H1 (cell line): ENCODE measurements at regions not wholly inside any gene's neighbourhood (a gene's known extent, or its start where the extent isn't known, plus 50 kb on each side); places are given as distances from the start of the nearest gene placed in this dataset.

Experiments
- CTCF ChIA-PET: fragments of 300-600 bp; sonication (Branson Sonifier 250); formaldehyde crosslinking; loops from one replicate; lab custom pipeline; 2021; ENCODE audit not compliant: partially characterized antibody; lab: Charles Lee
- POLR2A ChIA-PET: fragments of 300-600 bp; sonication (Branson Sonifier 250); formaldehyde crosslinking; loops from one replicate; lab custom pipeline; 2021; ENCODE audit warnings: inconsistent platforms; ENCODE audit not compliant: partially characterized antibody; lab: Charles Lee
- DNase-seq, 2 experiments: peaks; one replicate each; pipeline versions ENCODE4 v3.0.0 to v3.0.0-alpha.2; 2010 to 2022; ENCODE audit warnings: low spot score in 2 of 2, low read depth in 1 of 2, mixed read lengths in 1 of 2
- FAIRE-seq: peaks from 2 replicates; lab custom pipeline; 2011; peaks lifted over from hg19 to GRCh38; lab: Jason Lieb, UNC
- H2AFZ ChIP-seq: 2 replicates; pipeline ENCODE4 v1.8.1; 2012; ENCODE audit warnings: low read length, inconsistent platforms
- H2AK5ac ChIP-seq: 2 replicates; pipeline ENCODE4 v1.6.1; 2013; ENCODE audit warnings: low read depth, low read length
- H2BK120ac ChIP-seq: replicated peaks from 2 replicates; pipeline ENCODE3; 2013; ENCODE audit warnings: low read depth, low read length, inconsistent platforms
- H2BK12ac ChIP-seq: 2 replicates; pipeline ENCODE4 v1.6.1; 2013; ENCODE audit warnings: low read depth, low read length
- H2BK15ac ChIP-seq: 2 replicates; pipeline ENCODE4 v1.6.1; 2013; ENCODE audit warnings: low read length
- H2BK20ac ChIP-seq: 2 replicates; pipeline ENCODE4 v1.6.1; 2013; ENCODE audit warnings: low read length
- H2BK5ac ChIP-seq: 2 replicates; pipeline ENCODE4 v1.6.1; 2013; ENCODE audit warnings: low read depth, low read length
- H3K14ac ChIP-seq: 2 replicates; pipeline ENCODE4 v1.6.1; 2013; ENCODE audit warnings: inconsistent platforms; ENCODE audit not compliant: insufficient read length
- H3K18ac ChIP-seq: 2 replicates; pipeline ENCODE4 v1.6.1; 2013; ENCODE audit warnings: low read length; ENCODE audit errors: extremely low read depth
- H3K23ac ChIP-seq: 2 replicates; pipeline ENCODE4 v1.6.1; 2013; ENCODE audit warnings: inconsistent platforms; ENCODE audit not compliant: insufficient read length
- H3K23me2 ChIP-seq: 2 replicates; pipeline ENCODE4 v1.6.1; 2013; ENCODE audit warnings: low read depth, low read length
- H3K27ac ChIP-seq: 2 replicates; pipeline ENCODE4 v1.6.1; 2011; ENCODE audit warnings: low read depth, low read length, inconsistent platforms
- H3K27me3 ChIP-seq, 4 experiments: replicated peaks in 1 of 4; 1 replicate in 1 of 4; 2 replicates in 3 of 4; pipeline versions ENCODE4 v1.6.1 to v1.8.1; 2011 to 2013; ENCODE audit warnings: low read length in 3 of 4, mild to moderate bottlenecking in 3 of 4, inconsistent platforms in 2 of 4, mixed read lengths in 2 of 4, moderate library complexity in 1 of 4; ENCODE audit not compliant: control insufficient read depth in 3 of 4, insufficient read depth in 3 of 4; ENCODE audit errors: extremely low read depth in 1 of 4
- H3K36me3 ChIP-seq, 4 experiments: 2 replicates each; pipeline versions ENCODE4 v1.6.1 to v1.8.1; 2011 to 2013; ENCODE audit warnings: mild to moderate bottlenecking in 4 of 4, low read length in 3 of 4, moderate library complexity in 2 of 4, control low read depth in 1 of 4, inconsistent platforms in 1 of 4; ENCODE audit not compliant: insufficient read depth in 4 of 4, control insufficient read depth in 2 of 4
- H3K4ac ChIP-seq: replicated peaks from 2 replicates; pipeline ENCODE3; 2013; ENCODE audit warnings: low read length, low read depth, mixed read lengths, inconsistent platforms; ENCODE audit not compliant: insufficient read length
- H3K4me1 ChIP-seq, 4 experiments: replicated peaks in 1 of 4; 1 replicate in 1 of 4; 2 replicates in 3 of 4; pipeline versions ENCODE4 v1.6.1 to v1.8.1; 2011 to 2013; ENCODE audit warnings: low read length in 3 of 4, inconsistent platforms in 2 of 4, mixed read lengths in 1 of 4; ENCODE audit not compliant: insufficient read depth in 4 of 4, control insufficient read depth in 3 of 4
- H3K4me2 ChIP-seq, 2 experiments: 2 replicates each; pipeline versions ENCODE4 v1.6.1 to v1.8.1; 2011 to 2013; ENCODE audit warnings: low read depth in 2 of 2, low read length in 2 of 2, control low read depth in 1 of 2, inconsistent platforms in 1 of 2, mild to moderate bottlenecking in 1 of 2; ENCODE audit not compliant: insufficient read depth in 1 of 2
- H3K4me3 ChIP-seq, 4 experiments: fragments of 200-600, 300-600 bp in 1 of 4; sonication (generic), shearing (Covaris generic), sonication (Bioruptor Twin) in 1 of 4; 2 replicates each; pipeline versions ENCODE4 v1.5.1 to v1.8.1; 2011 to 2016; ENCODE audit warnings: low read length in 4 of 4, low read depth in 3 of 4, control low read depth in 2 of 4, inconsistent platforms in 2 of 4, mild to moderate bottlenecking in 2 of 4, mixed read lengths in 1 of 4, moderate library complexity in 1 of 4; ENCODE audit not compliant: insufficient read depth in 2 of 4; ENCODE audit errors: extremely low read depth in 1 of 4
- H3K56ac ChIP-seq: replicated peaks from 2 replicates; pipeline ENCODE3; 2013; ENCODE audit warnings: low read depth, mild to moderate bottlenecking, mixed read lengths, low read length, inconsistent platforms; ENCODE audit not compliant: insufficient read length
- H3K79me1 ChIP-seq: 2 replicates; pipeline ENCODE4 v1.6.1; 2013; ENCODE audit warnings: low read depth, low read length, control low read depth
- H3K79me2 ChIP-seq, 2 experiments: 2 replicates each; pipeline versions ENCODE4 v1.6.1 to v1.8.1; 2012 to 2013; ENCODE audit warnings: low read length in 2 of 2, mild to moderate bottlenecking in 2 of 2, inconsistent platforms in 1 of 2; ENCODE audit not compliant: insufficient read depth in 2 of 2, control insufficient read depth in 1 of 2
- H3K9ac ChIP-seq, 4 experiments: replicated peaks in 1 of 4; 1 replicate in 1 of 4; 2 replicates in 3 of 4; pipeline versions ENCODE4 v1.6.1 to v1.8.1; 2011 to 2013; ENCODE audit warnings: low read depth in 3 of 4, low read length in 3 of 4, control low read depth in 2 of 4, mild to moderate bottlenecking in 2 of 4, moderate library complexity in 2 of 4, inconsistent platforms in 1 of 4; ENCODE audit errors: extremely low read depth in 1 of 4
- H3K9me3 ChIP-seq, 2 experiments: 2 replicates each; pipeline versions ENCODE4 v1.6.1 to v1.8.1; 2012 to 2013; ENCODE audit warnings: mild to moderate bottlenecking in 2 of 2, moderate library complexity in 2 of 2, control low read depth in 1 of 2, inconsistent platforms in 1 of 2, low read depth in 1 of 2, low read length in 1 of 2, mixed read lengths in 1 of 2; ENCODE audit not compliant: insufficient read depth in 2 of 2
- H4K20me1 ChIP-seq, 2 experiments: replicated peaks in 1 of 2; 2 replicates each; pipeline versions ENCODE3 to v1.8.1; 2011 to 2013; ENCODE audit warnings: inconsistent platforms in 2 of 2, low read length in 2 of 2, mild to moderate bottlenecking in 1 of 2; ENCODE audit not compliant: insufficient read depth in 2 of 2, control insufficient read depth in 1 of 2
- H4K5ac ChIP-seq: 2 replicates; pipeline ENCODE4 v1.6.1; 2013; ENCODE audit warnings: low read length, low read depth, mixed read lengths, inconsistent platforms; ENCODE audit not compliant: insufficient read length
- H4K8ac ChIP-seq: 2 replicates; pipeline ENCODE4 v1.8.0; 2013; ENCODE audit warnings: mild to moderate bottlenecking, moderate library complexity, low read length, inconsistent platforms; ENCODE audit not compliant: insufficient read depth; ENCODE audit errors: extremely low read depth
- H4K91ac ChIP-seq: replicated peaks from 2 replicates; pipeline ENCODE3; 2013; ENCODE audit warnings: low read length, mixed read lengths, inconsistent platforms; ENCODE audit not compliant: insufficient read length
- CHD2 ChIP-seq: IDR thresholded peaks from 2 replicates; pipeline ENCODE4 v1.6.1; 2012; ENCODE audit warnings: low read length, improper control_type of control experiment
- HDAC6 ChIP-seq: IDR thresholded peaks from one replicate; pipeline ENCODE4 v1.7.1; 2012; ENCODE audit warnings: low read depth, mild to moderate bottlenecking, inconsistent platforms, low read length, moderate library complexity
- JUN ChIP-seq: IDR thresholded peaks from 2 replicates; pipeline ENCODE4 v1.6.1; 2011; ENCODE audit warnings: low read depth, mild to moderate bottlenecking, improper control_type of control experiment, low read length
- NANOG ChIP-seq: IDR thresholded peaks from 2 replicates; pipeline ENCODE4 v1.6.1; 2011; ENCODE audit warnings: low read length, low read depth, mild to moderate bottlenecking, inconsistent platforms; ENCODE audit not compliant: insufficient read depth, poor library complexity, severe bottlenecking
- POLR2AphosphoS5 ChIP-seq: IDR thresholded peaks from 2 replicates; pipeline ENCODE4 v1.6.1; 2011; ENCODE audit warnings: low read depth, low read length
- RAD21 ChIP-seq, 2 experiments: IDR thresholded peaks in 1 of 2; conservative IDR thresholded peaks in 1 of 2; 2 replicates each; pipeline ENCODE4 v1.6.1; 2011; ENCODE audit warnings: low read depth in 2 of 2, low read length in 2 of 2, improper control_type of control experiment in 1 of 2, inconsistent platforms in 1 of 2, mild to moderate bottlenecking in 1 of 2, moderate library complexity in 1 of 2
- RNF2 ChIP-seq: fragments of 200-900, 300-1000 bp; sonication (generic); IDR thresholded peaks from 2 replicates; pipeline ENCODE4 v1.7.1; 2016; ENCODE audit warnings: borderline replicate concordance, low read depth, mild to moderate bottlenecking, antibody characterized with exemption, low read length; ENCODE audit not compliant: poor library complexity, severe bottlenecking; ENCODE audit errors: missing control alignments
- TCF12 ChIP-seq: IDR thresholded peaks from 2 replicates; pipeline ENCODE4 v1.6.1; 2011; ENCODE audit warnings: low read depth, mild to moderate bottlenecking, low read length
- WGBS, 2 experiments: shearing (Covaris generic) in 1 of 2; methylation state at CpG; one replicate each; pipeline versions ENCODE4 v1.1.6 to v1.1.7; 2013 to 2015; ENCODE audit warnings: low lambda C conversion rate in 2 of 2, mixed read lengths in 2 of 2, inconsistent platforms in 1 of 2, low coverage in 1 of 2, missing lambda C conversion rate in 1 of 2; ENCODE audit not compliant: insufficient replicate concordance in 2 of 2, insufficient coverage in 1 of 2, insufficient read length in 1 of 2; ENCODE audit errors: extremely low coverage in 1 of 2, missing lambda C conversion rate in 1 of 2; 5-methylcytosine and 5-hydroxymethylcytosine counted together

DNA sequence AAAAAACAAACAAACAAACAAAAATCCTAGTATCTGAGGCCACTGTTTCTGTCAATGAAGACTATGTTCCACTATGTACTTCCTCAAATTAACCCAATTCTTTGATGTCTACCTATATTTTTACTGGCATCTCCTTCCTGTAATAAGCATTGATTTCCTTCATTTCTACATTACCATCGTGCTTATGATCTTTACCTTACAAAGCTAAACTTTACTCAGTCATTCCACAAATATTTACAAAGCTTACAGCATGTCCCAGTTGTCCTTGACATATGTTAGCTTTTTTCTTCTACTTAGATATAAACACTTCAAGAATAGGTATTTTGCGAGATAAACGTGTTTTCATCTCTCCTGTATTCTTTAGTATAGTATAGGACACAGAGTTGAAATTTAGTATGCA, 1090.9 kb downstream of the PCDH9 start:
- Histone ChIP-seq H3K27me3 (no peaks in the 10 kb centered on the region), H4K5ac (no peak overlapping the region), H3K9me3 (no peaks in the 10 kb centered on the region), H2AFZ (no peak overlapping the region), H2BK20ac (no peak overlapping the region), H3K9ac (no peak overlapping the region), H3K27ac (no peak overlapping the region), H4K20me1 (no peaks in the 10 kb centered on the region), H4K91ac (no peak overlapping the region), H3K4me3 (no peak overlapping the region), H3K36me3 (no peaks in the 10 kb centered on the region), H2BK120ac (no peak overlapping the region), H2BK12ac (no peak overlapping the region), H3K23me2 (no peaks in the 10 kb centered on the region), H3K56ac (no peak overlapping the region), H3K79me1 (no peaks in the 10 kb centered on the region), H3K23ac (no peak overlapping the region), H3K14ac (no peak overlapping the region), H2AK5ac (no peak overlapping the region), H3K18ac (no peak overlapping the region), H3K79me2 (no peaks in the 10 kb centered on the region), H4K8ac (no peak overlapping the region), H2BK5ac (no peak overlapping the region), H3K4me1 (no peaks in the 10 kb centered on the region), H2BK15ac (no peak overlapping the region), H3K4me2 (no peak overlapping the region), H3K4ac (no peak overlapping the region)
- DNase-seq: no peak
- ChIA-PET CTCF (no interaction called here), POLR2A (no interaction called here)
- no peak for FAIRE-seq
- no peak for TF ChIP-seq POLR2AphosphoS5
- TF ChIP-seq HDAC6: no peak
- no peak for TF ChIP-seq RAD21 (IDR thresholded peaks at IDR 0.05 in 1 of 2, conservative IDR thresholded peaks at IDR 0.05 in 1 of 2; ENCODE audit: low read depth in 2 of 2, low read length in 2 of 2)
- TF ChIP-seq RNF2: no peak
- TF ChIP-seq CHD2: no peak
- TF ChIP-seq NANOG: no peak
- no peak for TF ChIP-seq TCF12
- TF ChIP-seq JUN: no peak
- 91% methylated on average over 3 of the region's 3 CpGs; no CpG with 5 or more reads in 1 of the 2 experiments for WGBS, 2 experiments
